Activated T-helper 2 cell treated with anti-CD3 and anti-CD28 coated beads, Interferon-gamma antibody, Interleukin-2, Interleukin-4, amounts not matched to agents 10 μg/mL and 5 μg/mL and 100 μg/mL, durations not matched to agents 14 hours and 24 hours and 36 hours (primary cell): ENCODE measurements at regions not wholly inside any gene's neighbourhood (a gene's known extent, or its start where the extent isn't known, plus 50 kb on each side); places are given as distances from the start of the nearest gene placed in this dataset.

Experiments
- DNase-seq: peaks from one replicate; pipeline ENCODE4 v3.0.0; 2021; ENCODE audit warnings: low spot score
- H3K27ac Mint-ChIP-seq: one replicate; pipeline ENCODE4 v1.8.0; 2021; ENCODE audit warnings: mixed read lengths
- H3K27me3 Mint-ChIP-seq: one replicate; pipeline ENCODE4 v1.8.0; 2021; ENCODE audit warnings: low read depth, mixed read lengths
- H3K36me3 Mint-ChIP-seq: one replicate; pipeline ENCODE4 v1.8.0; 2021; ENCODE audit warnings: low read depth, mixed read lengths
- H3K4me1 Mint-ChIP-seq: one replicate; pipeline ENCODE4 v1.8.0; 2021; ENCODE audit warnings: low read depth, mixed read lengths
- H3K4me3 Mint-ChIP-seq: one replicate; pipeline ENCODE4 v1.8.0; 2021; ENCODE audit warnings: low read depth, mild to moderate bottlenecking, moderate library complexity, mixed read lengths
- H3K9me3 Mint-ChIP-seq: one replicate; pipeline ENCODE4 v1.8.0; 2021; ENCODE audit warnings: mixed read lengths
- intact Hi-C: fragments of 100-400 bp; cut with micrococcal nuclease; formaldehyde crosslinking; loops from one replicate; pipeline ENCODE4 v1.15.1; 2023

- Mint-ChIP-seq H3K36me3 (no peaks in the 10 kb centered on the region), H3K27me3 (peaks cover 2% of the 10 kb centered on the region), H3K4me1 (peaks cover 4% of the 10 kb centered on the region), H3K27ac (no peak overlapping the region), H3K4me3 (no peak overlapping the region), H3K9me3 (no peaks in the 10 kb centered on the region)
- DNase-seq, result no peak
- intact Hi-C loops, result no loop called here
Observed at GRCh38 chr17:65415991-65416390, 145.5 kb downstream of the AXIN2 start.

GRCh38 chr17:65413390-65413789 lies 148.1 kb downstream of the AXIN2 start:
- intact Hi-C loops, result no loop called here

GRCh38 chr17:65409381-65409780 lies 152.1 kb downstream of the AXIN2 start:
- Mint-ChIP-seq H3K27me3 (peaks cover 4% of the 10 kb centered on the region), H3K4me1 (peaks cover 3% of the 10 kb centered on the region), H3K4me3 (no peak overlapping the region), H3K36me3 (no peaks in the 10 kb centered on the region), H3K9me3 (no peaks in the 10 kb centered on the region), H3K27ac (no peak overlapping the region)
- no peak for DNase-seq
- intact Hi-C loops, result no loop called here

More at GRCh38 chr17:65413390-65413789, 148.1 kb downstream of the AXIN2 start:
- Mint-ChIP-seq H3K9me3 (no peaks in the 10 kb centered on the region), H3K36me3 (no peaks in the 10 kb centered on the region), H3K27me3 (peaks cover 5% of the 10 kb centered on the region), H3K27ac (no peak overlapping the region), H3K4me3 (no peak overlapping the region), H3K4me1 (peaks cover 4% of the 10 kb centered on the region)
- no peak for DNase-seq

GRCh38 chr17:65408050-65408449 lies 153.4 kb downstream of the AXIN2 start:
- no peaks in the 10 kb centered on the region for H3K36me3 Mint-ChIP-seq
- H3K27me3 Mint-ChIP-seq, result peaks cover 4% of the 10 kb centered on the region
- no peak overlapping the region for H3K27ac Mint-ChIP-seq
- H3K4me1 Mint-ChIP-seq, result no peaks in the 10 kb centered on the region
- no peaks in the 10 kb centered on the region for H3K9me3 Mint-ChIP-seq
- no peak for DNase-seq
- intact Hi-C loops, result no loop called here
- no peak overlapping the region for H3K4me3 Mint-ChIP-seq

GRCh38 chr17:65407017-65407416 lies 154.4 kb downstream of the AXIN2 start:
- Mint-ChIP-seq H3K9me3 (no peaks in the 10 kb centered on the region), H3K4me3 (no peak overlapping the region), H3K4me1 (no peaks in the 10 kb centered on the region), H3K36me3 (no peaks in the 10 kb centered on the region), H3K27ac (no peak overlapping the region), H3K27me3 (peaks cover 4% of the 10 kb centered on the region)
- intact Hi-C loops, result no loop called here
- no peak for DNase-seq

GRCh38 chr17:65406552-65406951 lies 154.9 kb downstream of the AXIN2 start:
- Mint-ChIP-seq H3K27ac (no peak overlapping the region), H3K4me1 (no peaks in the 10 kb centered on the region), H3K36me3 (no peaks in the 10 kb centered on the region), H3K9me3 (no peaks in the 10 kb centered on the region), H3K4me3 (no peak overlapping the region), H3K27me3 (peaks cover 4% of the 10 kb centered on the region)
- no peak for DNase-seq
- intact Hi-C loops, result no loop called here

GRCh38 chr17:65405563-65405962 lies 155.9 kb downstream of the AXIN2 start:
- intact Hi-C loops, result no loop called here
- H3K4me1 Mint-ChIP-seq, result no peaks in the 10 kb centered on the region
- H3K27me3 Mint-ChIP-seq, result peaks cover 11% of the 10 kb centered on the region
- no peak overlapping the region for H3K4me3 Mint-ChIP-seq
- no peak overlapping the region for H3K27ac Mint-ChIP-seq
- DNase-seq, result no peak
- no peaks in the 10 kb centered on the region for H3K9me3 Mint-ChIP-seq
- no peaks in the 10 kb centered on the region for H3K36me3 Mint-ChIP-seq

GRCh38 chr17:65404761-65405160 lies 156.7 kb downstream of the AXIN2 start:
- Mint-ChIP-seq H3K36me3 (no peaks in the 10 kb centered on the region), H3K4me3 (no peak overlapping the region), H3K9me3 (no peaks in the 10 kb centered on the region), H3K4me1 (no peaks in the 10 kb centered on the region), H3K27ac (no peak overlapping the region), H3K27me3 (peaks cover 15% of the 10 kb centered on the region)
- intact Hi-C loops, result no loop called here
- DNase-seq, result no peak

- Mint-ChIP-seq H3K4me3 (no peak overlapping the region), H3K9me3 (no peaks in the 10 kb centered on the region), H3K4me1 (no peaks in the 10 kb centered on the region), H3K27me3 (peaks cover 21% of the 10 kb centered on the region), H3K27ac (no peak overlapping the region), H3K36me3 (no peaks in the 10 kb centered on the region)
- intact Hi-C loops, result no loop called here
- DNase-seq, result no peak
Observed at GRCh38 chr17:65403626-65404025, 157.8 kb downstream of the AXIN2 start.

GRCh38 chr17:65402513-65403496 lies 158.6 kb downstream of the AXIN2 start:
- Mint-ChIP-seq H3K4me3 (no peak overlapping the region), H3K4me1 (no peaks in the 10 kb centered on the region), H3K27me3 (peaks cover 17% of the 10 kb centered on the region), H3K9me3 (no peaks in the 10 kb centered on the region), H3K36me3 (no peaks in the 10 kb centered on the region), H3K27ac (no peak overlapping the region)
- DNase-seq, result no peak
- intact Hi-C loops, result no loop called here

- H3K9me3 Mint-ChIP-seq, result no peaks in the 10 kb centered on the region
- no peak for DNase-seq
- intact Hi-C loops, result no loop called here
Observed at GRCh38 chr17:65401561-65401960, 159.9 kb downstream of the AXIN2 start.

GRCh38 chr17:65400701-65401100 lies 160.7 kb downstream of the AXIN2 start:
- Mint-ChIP-seq H3K27ac (no peak overlapping the region), H3K36me3 (no peaks in the 10 kb centered on the region), H3K4me3 (no peak overlapping the region), H3K9me3 (no peaks in the 10 kb centered on the region), H3K27me3 (peaks cover 17% of the 10 kb centered on the region), H3K4me1 (no peaks in the 10 kb centered on the region)
- intact Hi-C loops, result no loop called here
- no peak for DNase-seq

More at GRCh38 chr17:65401561-65401960, 159.9 kb downstream of the AXIN2 start:
- Mint-ChIP-seq H3K4me3 (no peak overlapping the region), H3K27me3 (peaks cover 17% of the 10 kb centered on the region), H3K4me1 (no peaks in the 10 kb centered on the region), H3K36me3 (no peaks in the 10 kb centered on the region), H3K27ac (no peak overlapping the region)

- H3K36me3 Mint-ChIP-seq, result no peaks in the 10 kb centered on the region
- intact Hi-C loops, result no loop called here
- H3K9me3 Mint-ChIP-seq, result no peaks in the 10 kb centered on the region
- no peak overlapping the region for H3K4me3 Mint-ChIP-seq
- DNase-seq, result no peak
- H3K4me1 Mint-ChIP-seq, result no peaks in the 10 kb centered on the region
- H3K27ac Mint-ChIP-seq, result no peak overlapping the region
- peaks cover 24% of the 10 kb centered on the region for H3K27me3 Mint-ChIP-seq
Observed at GRCh38 chr17:65398040-65398787, 163.2 kb downstream of the AXIN2 start.
